ENCODE measurements at regions not wholly inside any gene's neighbourhood (a gene's known extent, or its start where the extent isn't known, plus 50 kb on each side); places are given as distances from the start of the nearest gene placed in this dataset.
"Not testable (repeated sequence)": the region's sequence is repeated elsewhere in the genome, so short reads cannot be mapped to it uniquely, and the experiment has no call there.

DNA sequence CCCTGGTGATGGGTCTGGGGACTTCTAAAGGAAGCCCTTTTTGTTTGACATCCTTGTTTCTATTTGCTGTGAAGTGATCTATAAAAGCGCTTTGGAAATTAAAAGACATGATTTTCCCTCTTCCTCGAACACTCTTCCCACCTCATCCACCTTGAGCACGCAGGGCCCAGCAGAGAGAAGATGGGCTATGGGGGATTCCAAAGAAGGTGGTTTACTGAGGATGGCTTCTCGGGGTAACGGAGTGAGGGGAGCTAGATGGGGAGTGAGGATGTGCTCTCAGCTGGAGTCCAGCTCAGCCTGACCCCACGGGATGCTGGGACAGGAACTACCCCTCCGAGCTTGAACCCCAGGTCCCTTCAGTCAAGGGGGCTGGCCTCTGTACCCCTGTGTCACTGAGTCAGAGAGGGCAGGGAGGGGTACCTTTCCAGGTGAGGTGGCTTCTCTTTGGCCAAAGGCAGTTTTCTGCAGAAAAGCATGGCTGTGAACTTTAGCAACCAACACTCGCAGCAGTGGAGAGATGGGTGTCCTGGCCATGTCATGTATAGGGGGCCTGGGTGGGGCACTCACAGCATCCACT, 180.7 kb upstream of the SMAD3 start:
- DNase-seq = no peak

DNA sequence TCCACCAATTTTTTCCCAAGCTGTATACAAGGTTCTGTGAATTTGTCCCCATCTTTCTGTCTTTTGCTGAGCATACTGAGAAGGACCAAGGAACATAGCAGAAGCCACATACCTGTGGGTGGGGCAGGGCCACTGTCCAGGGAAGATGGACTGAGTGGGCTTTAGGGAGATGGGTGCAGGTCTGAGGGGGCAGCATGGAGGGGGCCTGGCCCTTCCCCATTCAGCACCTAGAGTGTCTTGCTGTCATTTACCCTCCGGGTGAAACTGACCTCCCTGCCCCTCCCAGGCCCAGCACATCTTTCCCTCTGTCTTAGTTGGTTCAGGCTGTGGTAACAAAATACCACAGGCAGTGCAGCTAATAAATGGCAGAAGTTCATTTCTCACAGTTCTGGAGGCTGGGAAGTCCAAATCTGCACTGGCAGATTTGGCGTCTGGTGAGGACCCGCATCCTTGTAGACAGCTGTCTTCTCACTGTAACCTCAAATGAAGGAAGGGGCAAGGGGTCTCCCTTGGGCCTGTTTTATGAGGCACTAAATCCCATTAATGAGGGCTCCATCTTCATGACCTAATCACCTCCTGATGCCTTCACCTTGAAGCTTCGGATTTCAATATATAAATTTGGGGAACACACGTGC, 180.0 kb upstream of the SMAD3 start:
- no peak for DNase-seq

DNA sequence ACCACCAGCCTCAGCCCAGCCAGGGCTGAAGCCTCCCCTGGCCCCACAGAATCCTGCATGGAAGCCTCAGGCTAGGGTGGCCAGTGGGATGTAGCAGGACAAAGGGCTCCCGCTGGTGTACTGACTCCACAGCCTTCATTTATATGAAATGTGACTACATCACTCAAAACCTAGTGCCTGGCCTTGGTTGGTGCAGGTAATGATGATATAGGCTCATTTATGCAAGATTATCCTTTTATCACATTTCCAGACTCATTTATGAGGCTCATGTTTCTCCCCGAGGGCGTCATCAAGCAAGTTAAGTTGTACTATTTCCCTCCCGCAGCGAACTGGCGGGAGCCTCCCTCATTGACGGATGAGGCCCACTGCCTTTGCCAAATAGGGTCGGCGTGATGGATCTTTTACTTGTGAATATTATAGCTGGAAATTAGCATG, 179.1 kb upstream of the SMAD3 start:
- DNase-seq = no peak

DNA sequence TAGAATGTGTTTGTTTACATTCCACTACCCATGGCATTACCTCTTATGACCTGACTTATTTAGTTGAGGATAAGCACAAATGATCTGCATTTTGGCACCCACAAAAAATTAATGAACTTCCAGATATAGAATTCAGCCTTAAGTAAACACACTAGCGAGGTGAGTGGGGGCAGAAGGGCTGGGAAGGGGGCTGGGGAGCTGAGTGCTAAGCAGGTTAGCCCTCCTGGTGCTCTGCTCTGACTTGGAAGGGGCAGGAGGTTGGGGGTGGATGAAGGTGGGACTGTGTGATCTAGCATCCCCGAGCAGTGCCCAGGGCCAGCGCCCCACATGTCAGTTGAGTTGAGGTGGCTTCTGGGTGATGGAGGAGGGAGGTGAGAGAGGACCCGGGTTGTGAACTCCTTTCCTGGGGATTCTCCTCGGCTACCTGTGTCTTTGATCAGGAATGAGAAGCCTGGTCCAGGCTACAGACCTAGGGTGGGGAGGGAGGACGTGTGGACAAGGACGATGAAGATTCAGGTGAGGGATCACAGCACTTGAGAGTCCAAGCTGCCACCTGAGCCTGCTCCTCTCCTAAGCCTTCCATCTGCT, 178.6 kb upstream of the SMAD3 start:
- DNase-seq = no peak

DNA sequence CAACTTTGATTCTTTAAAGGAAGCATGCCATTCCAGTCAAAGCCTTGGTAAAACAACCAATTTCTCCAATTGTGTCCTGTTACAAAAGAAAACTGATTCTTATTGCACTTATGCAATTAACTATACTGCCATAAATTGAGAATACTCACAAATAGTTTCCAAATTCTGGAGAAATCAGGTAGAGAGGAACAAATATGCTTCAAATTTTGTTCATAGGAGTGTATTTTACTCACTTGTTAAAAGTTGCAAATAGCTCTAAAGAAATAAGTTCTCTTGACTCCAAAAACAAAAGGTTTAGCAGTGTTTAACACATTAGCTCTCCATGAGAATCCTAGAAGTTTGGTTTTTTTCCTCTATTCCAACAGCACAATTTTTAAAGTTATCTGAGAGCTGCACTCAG, 176.1 kb upstream of the SMAD3 start:
- not testable (repeated sequence) for DNase-seq

DNA sequence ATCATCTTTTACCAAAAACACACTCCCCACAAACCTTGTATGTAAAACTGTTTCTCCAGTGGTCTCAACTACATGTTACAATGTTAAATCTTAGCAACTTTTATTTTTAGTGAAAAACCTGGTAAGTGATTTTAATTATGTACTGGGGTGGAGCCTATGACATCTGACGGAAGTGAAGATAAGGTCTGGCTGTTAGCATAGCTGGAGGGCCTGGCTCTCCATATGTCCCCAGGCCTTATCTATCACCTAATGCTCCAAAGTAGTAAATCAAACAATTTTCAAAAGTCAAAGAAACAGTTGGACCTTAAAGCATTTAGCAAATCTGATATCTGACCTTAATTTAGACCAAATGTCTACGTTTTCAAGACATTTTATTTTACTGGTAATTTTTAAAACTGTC, 173.6 kb upstream of the SMAD3 start:
- no peak for DNase-seq

DNA sequence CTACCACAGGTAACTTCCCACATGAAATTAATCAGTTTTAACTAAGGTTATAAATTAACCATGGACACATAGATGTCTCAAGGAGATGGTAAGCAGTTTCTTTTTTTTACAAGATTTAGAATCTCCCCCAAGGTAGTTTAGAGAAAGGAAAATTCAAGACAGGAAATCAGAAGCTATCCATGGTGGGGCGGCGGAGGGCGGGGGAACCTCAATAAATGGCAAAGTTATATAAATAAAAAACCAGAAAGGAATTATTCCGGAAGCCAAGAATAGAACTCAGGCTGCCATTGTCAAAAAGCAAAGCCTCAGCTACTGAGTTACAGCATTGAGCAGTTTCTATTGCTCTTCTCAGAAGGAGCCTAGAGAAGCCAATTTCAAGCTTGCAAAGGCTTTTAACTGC, 172.1 kb upstream of the SMAD3 start:
- DNase-seq = no peak

DNA sequence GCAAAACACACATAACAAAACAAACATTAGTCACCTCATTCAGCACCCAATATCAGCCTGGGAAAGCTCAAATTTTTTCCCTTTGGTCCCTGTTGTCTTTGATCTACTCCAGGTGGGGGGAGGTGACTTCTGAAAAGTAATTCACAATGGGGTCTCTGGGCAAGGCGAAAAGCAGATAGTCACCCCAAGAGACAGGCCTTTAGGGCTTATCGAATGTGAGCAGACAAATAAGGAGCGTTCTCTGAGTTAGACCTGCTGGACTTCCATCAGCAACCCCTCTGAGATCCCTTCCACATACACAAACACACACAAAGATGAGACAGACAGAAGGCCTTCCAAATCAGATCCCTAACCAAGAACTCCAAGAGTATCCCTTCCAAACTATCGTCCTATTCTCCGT, 171.0 kb upstream of the SMAD3 start:
- DNase-seq = no peak

DNA sequence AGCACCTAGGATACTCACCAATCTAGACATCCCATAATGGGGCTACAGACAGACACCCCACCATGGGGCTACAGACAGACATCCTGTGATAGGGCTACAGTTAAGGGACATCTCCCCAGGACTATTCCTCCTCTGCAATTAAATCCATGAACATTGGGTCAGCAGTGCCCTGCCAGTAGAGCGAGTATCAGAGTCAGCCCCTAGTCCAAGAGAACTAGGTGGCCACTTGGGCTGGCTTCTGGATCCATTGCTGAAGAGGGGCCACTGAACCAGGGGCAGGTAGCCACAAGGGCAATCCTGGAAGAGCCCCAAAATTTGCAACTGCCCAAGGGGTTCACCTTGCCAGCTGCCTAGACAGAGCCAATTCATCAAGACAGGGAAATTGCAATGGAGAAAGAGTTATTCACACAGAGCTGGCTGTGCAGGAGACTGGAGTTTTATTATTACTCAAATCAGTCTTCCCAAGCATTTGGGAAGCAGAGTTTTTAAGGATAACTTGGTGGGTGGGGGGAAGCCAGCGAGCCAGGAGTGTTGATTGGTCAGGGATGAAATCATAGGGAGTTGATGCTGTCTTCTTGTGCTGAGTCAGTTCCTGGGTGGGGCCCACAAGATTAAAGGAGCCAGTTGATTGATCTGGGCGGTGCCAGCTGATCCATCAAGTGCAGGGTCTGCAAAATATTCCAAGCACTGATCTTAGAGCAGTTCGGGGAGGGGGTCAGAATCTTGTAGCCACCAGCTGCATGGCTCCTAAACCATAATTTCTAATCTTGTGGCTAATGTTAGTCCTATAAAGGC, 170.2 kb upstream of the SMAD3 start:
- DNase-seq = no peak

DNA sequence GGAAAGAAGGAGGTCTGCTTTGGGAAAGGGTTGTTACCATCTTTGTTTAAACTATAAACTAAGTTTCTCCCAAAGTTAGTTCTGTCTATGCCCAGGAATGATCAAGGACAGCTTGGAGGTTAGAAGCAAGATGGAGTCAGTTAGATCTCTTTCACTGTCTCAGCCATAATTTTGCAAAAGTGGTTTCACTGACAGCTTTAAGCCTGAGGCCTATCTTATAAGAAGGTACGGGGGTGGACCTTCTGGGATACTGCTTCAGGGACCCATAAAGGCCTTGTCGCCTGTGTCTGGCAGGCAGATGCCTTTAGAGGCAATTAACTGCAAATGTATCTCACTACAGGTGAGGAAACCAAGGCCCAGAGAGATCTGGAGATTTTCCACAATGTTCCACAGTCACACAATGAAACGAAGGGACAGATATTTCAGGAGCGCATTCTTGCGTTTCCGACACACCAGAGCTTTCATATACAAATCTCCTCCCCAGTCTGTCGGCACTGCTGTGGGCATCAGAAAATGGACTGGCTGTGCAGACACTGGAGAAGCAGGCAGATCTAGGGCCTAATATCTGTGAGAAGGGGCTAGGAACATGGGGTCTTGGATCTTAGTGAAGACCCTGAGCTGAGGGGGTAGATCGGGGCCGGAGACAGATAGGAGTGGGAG, 169.5 kb upstream of the SMAD3 start:
- no peak for DNase-seq

DNA sequence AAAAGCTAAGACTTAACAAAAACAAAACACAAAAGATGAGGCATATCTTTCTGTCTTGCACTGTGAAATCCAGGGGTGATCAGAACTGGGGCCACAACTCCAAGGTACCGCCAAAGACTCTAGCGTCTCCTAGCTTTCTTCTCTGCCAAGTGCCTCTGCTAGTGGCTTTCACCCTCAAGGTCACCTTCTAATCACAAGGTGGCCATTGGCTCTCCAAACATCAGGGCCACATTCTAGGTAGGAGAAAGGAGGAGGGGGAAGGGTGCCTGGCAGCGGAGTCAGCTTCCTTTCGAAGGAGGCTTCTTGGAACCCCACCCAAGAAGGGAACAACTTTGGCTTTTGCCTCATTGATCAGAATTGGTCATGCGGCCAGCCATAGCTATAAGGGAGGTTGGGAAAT, 168.8 kb upstream of the SMAD3 start:
- DNase-seq = no peak

DNA sequence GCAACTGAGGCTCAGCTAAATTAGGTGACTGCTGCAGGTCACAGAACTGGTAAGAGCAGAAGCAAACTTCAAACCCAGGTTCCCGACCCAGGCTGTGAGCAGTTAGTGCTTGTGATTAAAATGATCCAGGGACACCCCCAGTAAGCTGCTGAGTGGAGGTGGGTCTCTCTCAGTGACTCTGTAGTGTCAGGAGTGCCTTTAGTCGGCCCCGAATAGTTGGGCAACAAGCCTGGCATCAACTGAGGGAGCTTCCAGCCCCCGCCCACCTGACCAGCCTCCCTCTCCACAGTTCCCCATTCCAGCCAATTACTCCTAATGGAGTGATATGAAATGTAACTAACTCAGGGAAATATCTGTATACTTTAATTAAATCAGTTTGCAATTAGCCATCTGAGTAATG, 168.0 kb upstream of the SMAD3 start:
- no peak for DNase-seq

DNA sequence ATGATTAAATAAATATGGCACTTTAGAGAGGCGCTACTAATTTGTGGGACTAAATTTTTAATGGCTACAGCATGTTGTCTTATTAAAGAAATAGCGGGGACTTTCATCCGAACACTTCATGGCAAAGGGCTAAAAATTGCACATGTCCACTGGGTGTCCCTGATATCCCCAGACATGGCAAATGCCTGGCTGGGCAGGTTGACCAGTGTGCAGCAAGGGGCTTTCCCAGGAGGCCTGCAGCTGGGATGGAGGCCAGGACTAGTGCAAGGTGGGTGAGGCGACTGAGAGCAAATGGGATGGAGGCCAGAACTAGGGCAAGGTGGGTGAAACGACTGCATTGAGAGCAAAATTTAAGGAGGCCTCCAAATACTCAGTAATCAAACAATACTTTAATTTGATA, 167.4 kb upstream of the SMAD3 start:
- DNase-seq = peak; percentile 10

DNA sequence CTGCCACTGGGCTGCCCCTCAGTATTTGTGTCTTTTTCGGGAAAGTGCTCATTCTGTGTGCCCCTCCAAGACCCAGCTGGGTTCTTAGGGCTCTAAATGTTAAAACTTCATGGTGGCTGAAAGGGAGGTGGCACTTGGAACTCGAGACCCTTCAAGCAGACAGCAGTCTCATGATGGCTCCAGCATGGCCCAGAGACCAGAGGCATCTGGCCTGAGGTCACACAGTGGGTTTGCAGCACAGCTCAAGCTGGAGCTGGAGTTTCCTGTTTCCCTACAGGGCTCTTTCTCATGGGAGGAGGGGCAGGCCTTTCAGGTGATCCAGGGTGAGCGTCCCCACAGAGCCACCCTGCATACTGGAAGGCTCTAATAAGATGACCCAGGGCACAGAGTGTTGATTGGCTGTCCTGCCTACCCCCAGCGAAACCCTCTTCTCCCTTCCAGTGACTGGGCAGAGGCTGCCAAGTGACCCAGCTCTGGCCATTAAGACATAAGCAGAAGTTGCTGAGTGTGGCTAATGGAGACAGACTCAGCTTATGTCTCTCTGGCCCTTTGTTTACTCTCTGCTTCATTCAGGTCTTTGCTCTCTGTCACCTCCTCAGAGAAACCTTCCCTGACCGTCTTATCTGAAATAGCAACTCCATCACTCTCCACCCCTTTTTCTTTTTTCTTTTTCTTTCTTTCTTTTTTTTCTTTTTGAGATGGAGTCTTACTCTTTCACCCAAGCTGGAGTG, 166.6 kb upstream of the SMAD3 start:
- DNase-seq = no peak

DNA sequence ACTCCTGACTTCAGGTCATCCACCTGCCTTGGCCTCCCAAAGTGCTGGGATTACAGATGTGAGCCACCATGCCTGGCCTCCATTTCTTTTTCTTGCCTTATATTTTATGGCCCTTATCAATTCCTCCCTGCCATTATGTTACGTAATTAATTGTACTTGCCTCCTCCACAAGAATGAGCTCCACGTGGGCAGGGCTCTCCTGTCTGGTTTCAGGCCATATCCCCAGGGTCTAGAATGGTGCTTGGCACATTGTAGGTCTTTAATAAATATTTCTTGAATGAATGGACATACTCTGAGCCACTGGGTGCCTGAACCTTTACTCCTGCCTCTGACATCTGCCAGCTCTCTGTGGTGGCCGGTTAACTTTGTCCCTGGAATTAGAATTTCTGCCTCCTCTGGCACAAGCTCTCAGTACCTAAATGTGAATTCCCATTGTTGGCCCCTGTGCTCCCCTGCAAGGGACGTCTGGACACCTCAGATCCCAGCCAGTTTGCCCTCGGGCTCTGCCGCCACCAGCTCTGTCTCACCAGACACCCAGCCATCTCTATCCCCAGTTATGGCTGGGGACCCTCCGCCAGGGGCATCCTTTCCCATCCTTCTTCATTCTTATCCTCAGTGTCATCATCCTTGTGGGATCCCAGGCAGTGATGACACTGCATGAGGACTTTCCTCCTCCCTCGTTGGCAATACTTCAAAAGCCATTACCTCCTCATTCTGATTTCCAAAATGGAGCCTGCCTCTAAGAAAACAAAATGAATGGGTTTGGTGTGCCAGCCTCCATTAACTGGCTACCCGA, 165.6 kb upstream of the SMAD3 start:
- no peak for DNase-seq

DNA sequence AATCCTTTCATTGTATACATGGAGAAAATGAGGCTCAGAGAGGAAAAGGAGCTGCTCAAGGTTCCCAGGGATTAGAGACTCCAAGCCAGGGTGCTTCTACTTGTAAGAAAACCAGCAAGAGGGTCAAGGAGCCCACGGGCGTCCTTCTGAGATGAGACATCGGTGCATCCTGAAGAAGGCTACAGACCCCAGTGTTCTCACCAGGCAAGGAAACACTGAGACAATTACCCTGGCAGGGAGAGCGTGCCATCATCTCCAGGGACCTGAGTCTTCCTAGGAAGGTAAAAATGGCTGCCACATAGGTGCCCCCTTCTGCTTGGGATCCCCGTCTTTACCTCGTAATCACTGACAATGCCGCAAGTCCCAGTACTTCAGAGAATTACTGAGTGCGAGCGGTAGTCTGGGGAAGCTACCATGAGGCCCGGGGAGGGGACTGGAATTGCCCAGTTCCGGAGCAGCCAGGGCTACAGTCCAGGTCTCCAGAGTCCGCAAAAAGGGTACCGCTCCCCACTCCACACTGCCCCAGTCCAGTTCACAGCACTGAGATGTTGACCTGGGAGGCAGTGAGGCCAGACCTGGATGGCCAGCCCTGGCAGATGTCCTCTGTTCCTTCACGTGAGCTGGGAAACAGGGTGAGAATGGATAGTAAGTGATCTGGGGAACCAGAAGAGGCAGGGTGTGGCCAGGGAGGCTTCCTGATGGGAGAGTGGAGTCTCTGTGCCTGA, 164.7 kb upstream of the SMAD3 start:
- no peak for DNase-seq

DNA sequence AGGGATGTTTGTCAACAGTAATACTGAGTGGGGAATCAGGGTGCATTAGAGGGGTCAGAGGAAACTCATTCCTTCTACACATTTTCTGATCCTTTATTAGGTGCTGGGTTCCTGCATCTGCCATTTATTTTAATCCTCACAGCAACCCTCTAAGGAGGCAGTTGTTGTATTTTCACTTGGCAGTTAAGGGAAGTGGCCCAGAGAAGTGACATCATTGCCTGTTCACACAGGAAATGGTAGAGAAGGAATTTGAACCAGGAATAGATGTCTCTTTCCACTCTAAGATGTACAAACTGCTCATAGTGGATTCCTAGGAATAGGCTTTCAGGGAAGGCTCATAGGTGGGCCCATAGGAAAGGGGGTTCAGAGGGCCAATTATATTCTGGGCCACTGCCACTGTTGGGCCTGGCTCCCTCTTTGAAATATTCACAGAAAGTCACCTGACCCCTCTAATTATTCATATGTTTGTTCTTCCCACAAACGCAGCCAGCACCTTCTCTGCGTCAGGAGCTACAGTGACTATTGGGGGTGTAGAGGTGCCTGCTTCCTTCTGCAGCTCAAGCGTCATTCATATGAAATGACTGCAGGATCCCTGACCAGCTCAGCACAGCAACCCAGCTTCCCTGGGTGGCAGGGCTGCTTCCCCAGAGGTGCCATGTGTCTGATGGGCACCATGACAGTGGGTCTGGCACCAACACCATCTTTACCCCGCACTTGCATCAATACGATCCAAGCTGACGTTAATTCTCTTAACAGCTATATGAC, 163.9 kb upstream of the SMAD3 start:
- DNase-seq = no peak

DNA sequence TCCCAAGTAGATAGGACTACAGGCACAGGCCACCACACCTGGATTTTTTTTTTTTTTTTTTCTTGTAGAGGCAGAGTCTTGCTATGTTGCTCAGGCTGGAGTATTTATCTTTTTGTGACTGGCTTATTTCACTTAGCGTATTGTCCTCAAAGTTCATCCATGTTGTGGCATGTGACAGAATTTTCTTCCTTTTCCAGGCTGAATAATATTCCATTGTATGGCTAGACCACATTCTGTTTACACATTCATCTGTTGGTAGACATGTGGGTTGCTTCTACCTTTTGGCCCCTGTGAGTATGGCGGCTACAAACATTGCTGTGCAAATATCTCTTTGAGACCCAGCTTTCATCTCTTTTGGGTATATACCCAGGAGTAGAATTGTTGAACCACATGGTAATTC, 160.2 kb upstream of the SMAD3 start:
- DNase-seq = no peak

DNA sequence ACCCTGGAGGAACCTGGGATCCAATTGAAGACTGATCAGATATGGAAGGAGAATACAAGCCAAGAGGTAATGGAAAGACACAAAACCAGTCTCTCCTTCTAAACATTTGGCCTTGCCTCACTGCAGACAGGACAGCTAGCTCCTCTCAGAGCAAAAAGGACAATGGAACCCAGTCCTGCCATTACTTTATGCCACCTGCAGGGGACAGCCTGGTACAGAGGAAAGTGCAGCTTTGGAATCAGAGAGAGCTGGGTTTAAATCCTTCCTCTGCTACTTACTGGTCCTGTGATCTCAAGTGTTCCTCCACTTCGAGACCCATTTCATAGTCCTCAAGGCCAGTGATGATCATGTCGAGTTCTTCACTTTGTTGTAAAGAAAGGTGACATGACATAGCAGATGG, 159.4 kb upstream of the SMAD3 start:
- DNase-seq = no peak
